IMR-90 (cell line): ENCODE measurements at regions not wholly inside any gene's neighbourhood (a gene's known extent, or its start where the extent isn't known, plus 50 kb on each side); places are given as distances from the start of the nearest gene placed in this dataset.

ENCODE experiments used
- ATAC-seq: fragments of 200-7000 bp; cut with Tn5 transposase; 2 replicates; pipeline ENCODE4 v1.9.1; 2020; ENCODE audit warnings: low read depth, mild to moderate bottlenecking, moderate library complexity
- BruUV-seq: library from RNA; stranded (reverse); fragments of 400-500 nt; replicated peaks from 2 replicates; lab custom pipeline; 2021; lab: Mats Ljungman, UMichigan
- CTCF ChIA-PET: fragments of 300-600 bp; formaldehyde crosslinking; extraction: SDS; loops from one replicate; lab custom pipeline; 2021; ENCODE audit warnings: antibody characterized with exemption; lab: Yijun Ruan, JAX
- POLR2A ChIA-PET: fragments of 300-600 bp; sonication (Branson Sonifier 250); formaldehyde crosslinking; loops from one replicate; lab custom pipeline; 2022; ENCODE audit warnings: antibody characterized with exemption; ENCODE audit not compliant: unreplicated experiment; lab: Charles Lee
- DNase-seq: peaks from one replicate; pipeline ENCODE4 v3.0.0; 2013
- H2AFZ ChIP-seq: replicated peaks from 2 replicates; pipeline ENCODE3; 2013; ENCODE audit warnings: low read length, mild to moderate bottlenecking; ENCODE audit not compliant: poor library complexity
- H2AK5ac ChIP-seq: 2 replicates; pipeline ENCODE4 v1.6.1; 2013; ENCODE audit warnings: low read depth, low read length, inconsistent platforms
- H2AK9ac ChIP-seq: replicated peaks from 2 replicates; pipeline ENCODE3; 2013; ENCODE audit warnings: mild to moderate bottlenecking, low read depth, low read length, moderate library complexity; ENCODE audit not compliant: poor library complexity
- H2BK120ac ChIP-seq: 2 replicates; pipeline ENCODE4 v1.6.1; 2013; ENCODE audit warnings: low read depth, low read length, inconsistent platforms
- H2BK15ac ChIP-seq: 3 replicates; pipeline ENCODE4 v1.6.1; 2013; ENCODE audit warnings: low read depth, low read length, inconsistent platforms
- H2BK20ac ChIP-seq: 2 replicates; pipeline ENCODE4 v1.6.1; 2013; ENCODE audit warnings: low read depth, mild to moderate bottlenecking, inconsistent platforms, low read length, moderate library complexity
- H2BK5ac ChIP-seq: 2 replicates; pipeline ENCODE4 v1.6.1; 2013; ENCODE audit warnings: mild to moderate bottlenecking, low read depth, low read length, inconsistent platforms; ENCODE audit not compliant: poor library complexity, severe bottlenecking
- H3K14ac ChIP-seq: replicated peaks from 2 replicates; pipeline ENCODE4 v1.6.1; 2013; ENCODE audit warnings: low read depth, low read length, inconsistent platforms
- H3K18ac ChIP-seq: 2 replicates; pipeline ENCODE4 v1.6.1; 2013; ENCODE audit warnings: low read depth, low read length, control low read depth
- H3K23ac ChIP-seq: 2 replicates; pipeline ENCODE4 v1.6.1; 2013; ENCODE audit warnings: low read depth, low read length, inconsistent platforms
- H3K27ac ChIP-seq: 2 replicates; pipeline ENCODE4 v1.5.1; 2013; ENCODE audit warnings: mild to moderate bottlenecking, control low read depth, low read length; ENCODE audit not compliant: insufficient read depth
- H3K27me3 ChIP-seq: 2 replicates; pipeline ENCODE4 v1.6.1; 2013; ENCODE audit warnings: low read length; ENCODE audit not compliant: control insufficient read depth, insufficient read depth
- H3K36me3 ChIP-seq: 2 replicates; pipeline ENCODE4 v1.6.1; 2013; ENCODE audit warnings: low read length, mixed read lengths; ENCODE audit not compliant: control insufficient read depth, insufficient read depth
- H3K4ac ChIP-seq: 2 replicates; pipeline ENCODE4 v1.6.1; 2013; ENCODE audit warnings: low read depth, low read length, inconsistent platforms
- H3K4me1 ChIP-seq: 2 replicates; pipeline ENCODE4 v1.6.1; 2013; ENCODE audit warnings: low read length, mixed read lengths; ENCODE audit not compliant: control insufficient read depth, insufficient read depth
- H3K4me2 ChIP-seq: 2 replicates; pipeline ENCODE4 v1.6.1; 2013; ENCODE audit warnings: low read depth, mild to moderate bottlenecking, control low read depth, low read length, moderate library complexity
- H3K4me3 ChIP-seq: 2 replicates; pipeline ENCODE4 v1.5.1; 2013; ENCODE audit warnings: low read depth, mild to moderate bottlenecking, control low read depth, low read length, moderate library complexity; ENCODE audit not compliant: insufficient read depth
- H3K56ac ChIP-seq: 2 replicates; pipeline ENCODE4 v1.6.1; 2013; ENCODE audit warnings: low read length, inconsistent platforms; ENCODE audit not compliant: insufficient read depth; ENCODE audit errors: extremely low read depth
- H3K79me1 ChIP-seq, 2 experiments: 2 replicates each; pipeline ENCODE4 v1.6.1; 2013; ENCODE audit warnings: low read length in 2 of 2, inconsistent platforms in 1 of 2, low read depth in 1 of 2
- H3K9ac ChIP-seq: 2 replicates; pipeline ENCODE4 v1.6.1; 2013; ENCODE audit warnings: low read depth, low read length, control low read depth
- H3K9me1 ChIP-seq: 2 replicates; pipeline ENCODE4 v1.6.1; 2013; ENCODE audit warnings: low read length, inconsistent platforms; ENCODE audit not compliant: insufficient read depth
- H3K9me3 ChIP-seq: 2 replicates; pipeline ENCODE4 v1.6.1; 2013; ENCODE audit warnings: low read length; ENCODE audit not compliant: control insufficient read depth, insufficient read depth
- H4K20me1 ChIP-seq: 2 replicates; pipeline ENCODE4 v1.6.1; 2013; ENCODE audit warnings: low read length, inconsistent platforms; ENCODE audit not compliant: insufficient read depth
- H4K5ac ChIP-seq: 2 replicates; pipeline ENCODE4 v1.6.1; 2013; ENCODE audit warnings: mild to moderate bottlenecking, low read depth, low read length, control low read depth
- H4K8ac ChIP-seq, 2 experiments: 2 replicates each; pipeline ENCODE4 v1.6.1; 2013; ENCODE audit warnings: low read depth in 2 of 2, low read length in 2 of 2, control low read depth in 1 of 2, inconsistent platforms in 1 of 2
- H4K91ac ChIP-seq: 2 replicates; pipeline ENCODE4 v1.6.1; 2013; ENCODE audit warnings: low read depth, low read length, inconsistent platforms; ENCODE audit not compliant: insufficient read depth
- BHLHE40 ChIP-seq: fragments of 150-350 bp; IDR thresholded peaks from 2 replicates; pipeline ENCODE4 v1.6.1; 2016; ENCODE audit warnings: mild to moderate bottlenecking, low read depth, low read length
- CEBPB ChIP-seq: IDR thresholded peaks from 2 replicates; pipeline ENCODE4 v1.6.1; 2012; ENCODE audit warnings: low read depth, low read length, improper control_type of control experiment
- CHD1 ChIP-seq: IDR thresholded peaks from 2 replicates; pipeline ENCODE4 v1.6.1; 2012; ENCODE audit warnings: low read depth, low read length, improper control_type of control experiment
- CTCF ChIP-seq: conservative IDR thresholded peaks from 2 replicates; pipeline ENCODE4 v1.5.1; 2012; ENCODE audit warnings: mild to moderate bottlenecking, low read depth, low read length, improper control_type of control experiment
- MAFK ChIP-seq: IDR thresholded peaks from 2 replicates; pipeline ENCODE4 v1.6.1; 2012; ENCODE audit warnings: low read depth, low read length, improper control_type of control experiment
- MAZ ChIP-seq: IDR thresholded peaks from 2 replicates; pipeline ENCODE4 v1.6.1; 2012; ENCODE audit warnings: low read depth, mild to moderate bottlenecking, low read length, improper control_type of control experiment, moderate library complexity, borderline replicate concordance
- MXI1 ChIP-seq: IDR thresholded peaks from 2 replicates; pipeline ENCODE4 v1.6.1; 2012; ENCODE audit warnings: low read depth, mild to moderate bottlenecking, low read length, moderate library complexity, borderline replicate concordance
- NFE2L2 ChIP-seq: fragments of 150-350 bp; IDR thresholded peaks from 2 replicates; pipeline ENCODE4 v1.6.1; 2016; ENCODE audit warnings: low read depth, mild to moderate bottlenecking, low read length
- POLR2A ChIP-seq: IDR thresholded peaks from 2 replicates; pipeline ENCODE4 v1.6.1; 2012; ENCODE audit warnings: mild to moderate bottlenecking, low read depth, low read length
- RFX5 ChIP-seq: IDR thresholded peaks from 2 replicates; pipeline ENCODE4 v1.8.0; 2012; ENCODE audit warnings: low read depth, mild to moderate bottlenecking, low read length, moderate library complexity
- SMC3 ChIP-seq: fragments of 150-350 bp; IDR thresholded peaks from 2 replicates; pipeline ENCODE4 v1.6.1; 2016; ENCODE audit warnings: low read depth, mild to moderate bottlenecking, antibody characterized with exemption, low read length, moderate library complexity
- USF2 ChIP-seq: fragments of 150-350 bp; IDR thresholded peaks from 2 replicates; pipeline ENCODE4 v1.6.1; 2017; ENCODE audit warnings: mild to moderate bottlenecking, antibody characterized with exemption, low read length, low read depth
- WGBS, 2 experiments: methylation state at CpG; one replicate each; pipeline versions ENCODE4 v1.1.5 to v1.1.7; 2013; ENCODE audit warnings: missing lambda C conversion rate in 2 of 2; ENCODE audit not compliant: insufficient read length in 1 of 2; ENCODE audit errors: extremely low coverage in 2 of 2; 5-methylcytosine and 5-hydroxymethylcytosine counted together
- dilution Hi-C: fragments of 300-500 bp; cut with HindIII; formaldehyde crosslinking; loops from one replicate; pipeline ENCODE4 v1.14.3; 2018; ENCODE audit warnings: low sequenced_read_pairs; ENCODE audit not compliant: unreplicated experiment
- in situ Hi-C: fragments of 300-500 bp; cut with MboI; formaldehyde crosslinking; loops from 3 replicates; pipeline ENCODE4 v1.14.3; 2019; ENCODE audit warnings: low sequenced_read_pairs, inconsistent platforms, mixed read lengths
- intact Hi-C: fragments of 100-400 bp; cut with micrococcal nuclease; formaldehyde crosslinking; loops from 2 replicates; pipeline ENCODE4 v1.10.0; 2022

GRCh38 chr6:148619891-148620290 is 126.9 kb upstream of the UST start:
- no peak overlapping the region for H3K4me2 ChIP-seq
- no peak overlapping the region for H4K8ac ChIP-seq
- no peak overlapping the region for H3K4me3 ChIP-seq
- H2AK9ac ChIP-seq: no peak overlapping the region
- WGBS, 2 experiments: 88% methylated on average over 1 of the region's 1 CpG; no CpG with 5 or more reads in 1 of the 2 experiments
- H2BK15ac ChIP-seq: no peak overlapping the region
- no peak overlapping the region for H4K5ac ChIP-seq
- no peaks in the 10 kb centered on the region for H3K36me3 ChIP-seq
- BruUV-seq: no TSS peak
- H3K79me1 ChIP-seq: no peaks in the 10 kb centered on the region
- in situ Hi-C loops: no loop called here
- H4K20me1 ChIP-seq: no peaks in the 10 kb centered on the region; the same call in 1 of the 2 replicates
- dilution Hi-C loops: no loop called here
- no peak overlapping the region for H2BK20ac ChIP-seq
- peaks cover 3% of the 10 kb centered on the region; the same call in 1 of the 2 replicates for H3K9me1 ChIP-seq
- peaks cover 2% of the 10 kb centered on the region; the same call in 1 of the 2 replicates for H3K4me1 ChIP-seq
- intact Hi-C loops: no loop called here
- ChIA-PET CTCF (no interaction called here), POLR2A (no interaction called here)
- no peak overlapping the region for H3K27ac ChIP-seq
- H3K9ac ChIP-seq: no peak overlapping the region
- ATAC-seq (no peak), DNase-seq (no peak)
- no peak overlapping the region for H3K23ac ChIP-seq
- H3K56ac ChIP-seq: no peak overlapping the region
- H3K4ac ChIP-seq: no peak overlapping the region
- no peak overlapping the region for H2BK120ac ChIP-seq
- no peak overlapping the region for H2AFZ ChIP-seq
- no peak overlapping the region for H2BK5ac ChIP-seq
- H3K14ac ChIP-seq: no peak overlapping the region
- H4K91ac ChIP-seq: no peak overlapping the region
- H3K18ac ChIP-seq: no peak overlapping the region
- TF ChIP-seq CHD1: no peak
- no peak for TF ChIP-seq CTCF
- no peak for TF ChIP-seq SMC3
- TF ChIP-seq MXI1: no peak
- TF ChIP-seq NFE2L2: no peak
- TF ChIP-seq BHLHE40: no peak
- no peak for TF ChIP-seq RFX5
- TF ChIP-seq MAFK: no peak
- no peak for TF ChIP-seq MAZ
- TF ChIP-seq POLR2A: no peak
- TF ChIP-seq CEBPB: no peak
- no peak for TF ChIP-seq USF2
- H2AK5ac ChIP-seq: no peak overlapping the region
- no peaks in the 10 kb centered on the region for H3K9me3 ChIP-seq
- peaks cover 5% of the 10 kb centered on the region; the same call in 1 of the 2 replicates for H3K27me3 ChIP-seq
